NCI-H1092 treated with DMSO at 0.1 percent for 48 hours (cell line): ENCODE measurements at regions not wholly inside any gene's neighbourhood (a gene's known extent, or its start where the extent isn't known, plus 50 kb on each side); places are given as distances from the start of the nearest gene placed in this dataset.
"Not testable (repeated sequence)": the region's sequence is repeated elsewhere in the genome, so short reads cannot be mapped to it uniquely, and the experiment has no call there.

Experiments used
- DNase-seq: peaks from one replicate; lab custom pipeline; 2025; lab: John Stamatoyannopoulos, UW

DNA sequence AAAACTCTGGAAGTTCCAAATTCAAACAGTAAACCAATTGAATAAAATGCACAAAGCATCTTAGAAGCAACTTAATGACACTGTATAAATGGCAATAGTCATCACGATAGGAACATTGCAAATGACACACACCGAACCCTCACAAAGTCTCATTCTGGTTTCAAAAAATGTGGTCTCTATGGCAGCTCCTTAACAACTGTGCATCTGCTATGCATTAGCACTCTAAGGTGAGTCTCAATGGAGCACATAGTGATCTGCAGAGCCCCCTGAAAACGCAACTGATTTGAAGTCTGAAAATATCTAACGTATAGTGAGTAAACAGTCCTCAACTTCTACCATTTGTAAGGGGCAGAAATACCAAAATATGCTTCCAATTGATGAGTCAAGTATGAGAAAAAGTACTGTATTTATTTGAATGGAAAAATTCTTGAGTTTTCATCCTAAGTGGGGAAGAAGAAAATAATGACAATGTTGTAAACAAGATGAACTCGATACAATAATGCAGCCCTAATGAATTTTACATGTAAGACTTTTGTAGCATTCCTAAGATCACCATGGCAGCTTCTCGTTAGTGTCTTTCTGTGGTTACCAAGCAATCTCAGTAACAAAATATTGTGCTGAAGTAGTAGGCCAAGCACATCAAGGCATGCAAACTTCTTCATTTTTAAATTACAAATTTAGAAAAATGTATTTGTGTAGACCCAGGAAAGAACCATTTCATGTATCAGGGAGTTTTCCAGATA, 517.5 kb upstream of the FAM174A start:
- no peak for DNase-seq

- DNase-seq = not testable (repeated sequence)
Measured at GRCh38 chr5:100013305-100013704, 521.9 kb upstream of the FAM174A start.

- DNase-seq = not testable (repeated sequence)
Measured at GRCh38 chr5:100011160-100011559, 524.0 kb upstream of the FAM174A start.

DNA sequence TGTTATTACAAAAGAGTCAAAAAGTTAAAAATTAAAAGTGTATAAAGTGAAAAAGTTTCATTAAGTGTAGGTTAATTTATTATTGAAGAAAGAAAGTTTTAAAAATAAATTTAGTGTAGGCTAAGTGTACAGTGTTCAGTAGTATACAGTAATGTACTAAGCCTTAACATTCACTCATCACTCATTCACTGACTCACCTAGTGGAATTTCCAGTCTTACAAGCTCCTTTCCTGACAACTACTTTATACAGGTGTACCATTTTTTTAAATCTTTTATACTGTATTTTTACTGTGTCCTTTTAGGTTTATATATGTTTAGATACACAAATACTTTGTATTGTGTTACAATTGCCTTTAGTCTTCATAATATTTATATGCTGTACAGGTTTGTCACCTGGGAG, 530.2 kb upstream of the FAM174A start:
- DNase-seq = no peak

GRCh38 chr5:99998319-99998718, 536.9 kb upstream of the FAM174A start:
- no peak for DNase-seq

DNA sequence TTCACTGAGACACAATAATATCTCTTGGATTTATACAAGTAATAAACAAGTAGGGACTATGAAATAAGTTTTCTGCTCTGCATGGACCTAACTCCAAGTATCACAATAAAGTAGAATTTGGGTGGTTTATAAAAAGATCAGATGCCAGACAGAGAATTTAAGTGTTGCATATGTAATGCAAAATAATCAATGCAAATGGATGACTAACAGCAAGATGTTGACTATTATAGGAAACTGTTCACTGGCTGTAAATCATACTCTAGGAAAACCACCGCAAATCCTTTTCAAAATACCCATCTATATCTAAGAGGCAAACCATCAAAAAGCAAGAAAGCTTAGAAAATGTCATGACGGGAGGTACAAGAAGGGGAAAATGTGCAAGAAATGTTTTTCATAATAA, 539.8 kb upstream of the FAM174A start:
- no peak for DNase-seq

- DNase-seq = no peak
Measured at GRCh38 chr5:99973779-99974178, 561.4 kb upstream of the FAM174A start.

DNA sequence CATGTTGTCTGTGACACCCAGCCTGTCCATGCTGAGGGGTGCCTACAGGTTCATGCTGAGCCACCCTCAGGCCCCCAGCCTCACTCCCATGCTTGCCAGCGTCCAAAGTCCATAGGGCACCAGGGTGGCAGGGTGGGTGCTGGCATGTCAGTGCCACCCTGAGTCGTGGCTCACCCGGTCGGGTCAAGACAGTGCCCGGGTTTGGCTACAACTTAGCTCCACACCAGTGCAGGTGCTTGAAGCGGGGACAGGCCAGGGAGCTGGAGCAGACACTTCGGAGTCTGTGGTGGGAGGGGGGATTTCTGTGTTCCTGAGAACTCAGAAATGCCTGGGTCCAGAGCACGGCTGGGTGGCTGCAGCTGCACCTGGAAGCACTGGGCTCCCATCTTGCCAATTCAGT, 579.2 kb upstream of the FAM174A start:
- no peak for DNase-seq

DNA sequence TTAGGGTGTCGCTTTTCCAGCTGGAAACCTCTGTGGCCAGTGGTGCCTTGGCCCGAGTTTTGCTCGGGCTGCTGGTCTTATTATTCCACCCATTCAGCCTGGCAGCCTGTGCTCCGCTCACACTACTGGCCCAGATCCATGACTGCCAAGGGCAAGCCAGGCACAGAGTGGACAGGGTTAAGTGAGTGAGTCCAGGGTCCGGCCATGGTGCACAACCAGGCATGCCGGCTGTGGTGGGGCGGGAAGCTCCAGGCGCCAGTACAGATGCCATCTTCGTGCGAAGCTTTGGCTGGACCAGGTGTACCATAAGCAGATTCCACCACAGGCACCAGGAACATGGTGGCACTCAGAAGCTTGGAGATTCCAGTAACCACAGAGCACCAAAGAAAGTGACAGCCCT, 580.2 kb upstream of the FAM174A start:
- DNase-seq = no peak

DNA sequence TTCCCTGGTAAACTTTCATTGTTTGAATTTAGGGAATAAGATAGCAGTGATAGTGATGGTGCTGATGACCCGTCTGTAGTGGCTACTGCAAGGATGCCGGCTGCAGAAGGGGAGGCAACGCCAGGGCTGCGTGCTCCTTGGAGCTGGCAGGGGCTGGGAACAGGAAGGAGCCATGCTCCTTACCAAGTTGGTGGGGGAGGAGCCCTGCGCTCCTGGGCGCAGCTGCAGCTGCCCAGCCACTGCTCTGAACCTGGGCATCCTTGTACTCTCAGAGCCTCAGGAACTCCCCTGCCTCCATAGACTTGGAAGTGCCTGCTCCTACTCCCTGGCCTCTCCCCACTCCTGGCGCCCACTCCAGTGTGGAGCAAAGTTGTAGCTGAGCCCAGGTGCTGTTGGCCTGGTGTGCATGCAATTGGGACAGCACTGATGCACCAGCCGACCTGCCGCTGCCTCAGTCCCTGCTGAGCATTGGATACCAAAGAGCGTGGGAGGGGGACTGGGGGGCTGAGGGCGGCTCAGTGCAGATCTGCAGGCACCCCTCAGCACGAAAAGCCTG, 585.1 kb upstream of the FAM174A start:
- DNase-seq = no peak

DNA sequence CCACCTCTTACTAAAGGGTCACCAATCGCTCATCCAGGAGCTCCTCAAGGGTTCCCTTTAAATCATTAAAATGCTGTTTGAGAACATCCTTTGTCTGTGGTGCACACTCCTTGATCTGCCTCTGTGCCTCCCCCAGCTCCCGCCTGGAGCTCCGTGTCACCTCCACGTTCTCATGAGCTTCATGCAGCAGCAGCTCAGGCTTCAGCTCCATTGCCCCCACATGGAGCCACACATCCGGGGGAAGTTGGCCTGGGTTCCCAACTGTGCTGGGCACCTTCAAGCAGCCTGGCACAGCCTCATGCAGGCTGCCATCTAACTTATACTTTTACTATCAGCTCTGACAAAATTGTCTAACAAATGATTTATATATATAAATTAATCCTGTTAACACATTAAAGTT, 585.8 kb upstream of the FAM174A start:
- DNase-seq = no peak

DNA sequence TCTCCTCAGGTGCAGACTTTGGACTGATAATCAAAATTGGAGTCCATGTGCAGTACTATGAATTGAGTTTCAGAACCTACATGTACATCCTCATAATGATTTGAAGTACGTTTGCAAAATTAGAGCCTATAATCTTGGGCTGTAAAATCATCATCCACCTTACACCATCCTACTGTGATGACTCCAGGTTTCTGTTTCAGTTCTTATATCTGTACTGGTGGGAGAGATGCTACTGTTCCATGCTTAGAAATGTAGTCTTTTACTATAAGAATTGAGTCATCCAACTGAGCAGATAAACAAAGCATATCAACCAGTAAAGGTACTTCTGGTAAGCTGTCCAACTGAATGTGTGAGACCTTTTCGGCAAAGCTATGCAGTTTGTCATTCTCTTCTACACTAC, 586.3 kb upstream of the FAM174A start:
- DNase-seq = no peak

DNA sequence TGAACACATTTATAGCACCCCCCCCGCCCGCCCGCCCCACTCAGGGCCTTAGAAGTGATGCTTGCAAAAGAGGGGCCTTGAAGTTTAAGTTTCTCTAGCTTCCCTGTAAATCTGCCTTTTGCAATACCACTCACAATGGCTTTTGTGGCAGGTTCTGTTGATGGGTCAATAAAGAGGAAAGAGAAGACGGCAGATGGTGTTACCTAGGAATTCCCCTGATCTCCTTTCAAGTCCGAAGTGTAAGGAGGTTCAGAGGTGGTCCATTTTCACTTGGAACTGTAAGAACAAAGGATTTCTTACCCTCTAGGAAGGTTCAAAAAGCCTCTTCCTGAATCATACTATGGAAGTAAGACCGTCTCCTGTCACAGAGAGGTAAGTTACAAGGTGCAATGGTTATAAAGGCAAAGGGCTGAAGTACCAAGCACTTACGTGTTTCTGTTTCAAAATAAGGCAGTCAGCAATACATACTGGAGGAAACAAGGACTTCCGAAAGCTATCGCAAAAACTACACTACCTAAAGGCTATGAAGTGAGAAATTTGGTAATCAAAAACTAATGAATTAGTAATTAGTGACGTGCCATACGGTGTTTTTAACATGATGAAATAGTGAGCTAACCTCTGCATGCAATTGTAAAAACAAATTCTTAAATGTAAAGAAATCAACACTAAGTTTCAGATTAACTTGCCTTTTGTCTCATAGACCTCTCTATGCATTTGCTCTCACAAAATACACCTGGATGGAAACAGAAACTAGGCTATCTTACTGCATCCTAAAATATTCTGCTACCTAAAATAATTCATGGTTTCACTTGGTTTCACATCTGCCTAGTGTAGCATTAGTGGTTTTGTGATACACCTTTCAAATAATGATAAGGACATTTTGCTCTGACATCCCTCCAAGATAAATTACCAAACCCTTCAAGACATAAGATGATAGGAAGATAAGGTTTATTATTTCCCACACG, 589.4 kb upstream of the FAM174A start:
- DNase-seq = no peak

- DNase-seq = no peak
Measured at GRCh38 chr5:99940540-99940939, 594.6 kb upstream of the FAM174A start.

DNA sequence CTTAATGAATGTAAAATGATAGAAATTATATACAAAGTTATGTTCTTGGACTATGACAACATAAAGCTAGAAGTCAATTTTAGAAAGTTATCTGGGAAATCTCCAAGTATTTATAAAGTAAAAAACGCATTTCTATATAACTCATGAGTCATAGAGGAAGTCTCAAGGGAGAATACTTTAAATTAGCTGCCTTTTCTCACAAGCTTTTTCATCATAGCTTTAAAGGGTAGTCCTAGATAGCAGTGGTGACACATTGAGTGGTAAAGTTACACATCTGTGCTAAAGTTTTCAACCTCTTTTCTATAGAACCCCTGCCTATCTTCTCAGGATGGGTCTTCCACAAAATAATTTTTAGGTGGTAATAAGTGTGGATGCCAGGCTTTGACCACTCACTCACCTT, 598.3 kb upstream of the FAM174A start:
- no peak for DNase-seq

DNA sequence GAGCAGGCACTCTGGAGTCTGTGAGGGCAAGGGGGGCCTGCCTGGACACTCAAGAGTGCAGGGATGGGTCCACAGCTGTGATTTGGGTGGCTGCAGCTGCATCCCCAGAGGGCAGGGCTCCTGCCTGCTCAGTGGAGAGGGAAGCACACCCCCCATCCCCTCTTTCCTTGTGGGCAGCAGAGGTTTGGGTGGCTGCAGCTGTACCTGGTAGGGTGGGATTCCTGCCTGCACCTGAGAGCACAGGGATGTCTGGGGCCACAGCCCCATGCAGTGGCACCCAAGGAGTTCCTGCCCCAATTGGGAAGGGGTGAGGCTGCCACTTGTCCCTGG, 605.4 kb upstream of the FAM174A start:
- DNase-seq = no peak

- no peak for DNase-seq
Measured at GRCh38 chr5:99929067-99929805, 605.9 kb upstream of the FAM174A start.

DNA sequence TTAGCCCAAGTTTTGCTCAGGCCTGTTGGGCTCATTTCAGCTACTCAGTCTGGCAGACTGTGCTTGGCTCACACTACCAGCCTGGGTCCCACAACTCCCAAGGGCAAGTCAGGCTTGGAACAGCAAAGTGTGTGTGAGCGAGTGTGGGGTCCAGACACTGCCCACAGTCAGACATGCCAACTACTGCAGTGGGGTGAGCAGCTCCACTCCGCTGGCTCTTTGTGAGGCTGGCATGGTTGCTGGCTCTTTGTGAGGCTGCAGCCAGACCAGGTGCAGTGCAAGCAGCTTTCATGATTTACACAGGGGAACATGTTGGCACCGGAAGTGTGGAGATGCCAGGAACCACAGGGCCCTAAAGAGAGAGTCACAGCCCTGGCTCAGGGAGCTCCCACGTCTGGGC, 606.7 kb upstream of the FAM174A start:
- no peak for DNase-seq

DNA sequence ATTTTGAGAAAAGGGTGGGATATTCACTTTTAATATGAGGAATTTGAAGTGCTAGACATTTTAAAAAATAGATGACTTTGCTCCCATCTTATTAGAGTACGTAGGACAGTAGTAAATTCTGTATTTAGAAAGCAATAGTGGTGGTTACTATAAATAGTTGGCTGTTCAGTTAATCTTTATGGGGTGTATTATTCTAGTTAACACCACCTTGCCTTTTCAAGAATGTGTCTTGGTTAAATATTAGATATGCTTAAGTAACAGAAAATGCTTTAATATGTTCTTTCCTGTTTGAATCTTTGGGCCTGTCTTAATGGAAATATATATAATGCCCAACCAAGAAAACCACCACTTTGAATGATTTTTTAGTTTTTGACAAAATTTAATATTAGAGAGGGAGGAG, 608.7 kb upstream of the FAM174A start:
- DNase-seq = no peak

GRCh38 chr5:99922386-99922785, 612.8 kb upstream of the FAM174A start:
- no peak for DNase-seq

- no peak for DNase-seq
Measured at GRCh38 chr5:99911971-99912370, 623.2 kb upstream of the FAM174A start.

GRCh38 chr5:99906776-99907175, 628.4 kb upstream of the FAM174A start:
- DNase-seq = no peak
